ENCODE measurements at regions not wholly inside any gene's neighbourhood (a gene's known extent, or its start where the extent isn't known, plus 50 kb on each side); places are given as distances from the start of the nearest gene placed in this dataset.
"Not testable (repeated sequence)": the region's sequence is repeated elsewhere in the genome, so short reads cannot be mapped to it uniquely, and the experiment has no call there.

GRCh38 chr6:49264496-49264895 lies 198.6 kb downstream of the MMUT start:
- TF ChIP-seq JUND (IDR thresholded peaks at IDR 0.05; ENCODE audit: low read depth): no peak
- in situ Hi-C loops (cut with HindIII; ENCODE audit: low pct_unique_long_range_greater_than_20kb, low sequenced_read_pairs): no loop called here
- DNase-seq (ENCODE audit: low read depth in 1 of 2, low spot score in 1 of 2): no peak

GRCh38 chr6:49257549-49257948 lies 205.5 kb downstream of the MMUT start:
- TF ChIP-seq JUND (IDR thresholded peaks at IDR 0.05; ENCODE audit: low read depth): no peak
- in situ Hi-C loops (cut with HindIII; ENCODE audit: low pct_unique_long_range_greater_than_20kb, low sequenced_read_pairs): no loop called here
- no peak for DNase-seq (ENCODE audit: low read depth in 1 of 2, low spot score in 1 of 2)

- no peak for DNase-seq (ENCODE audit: low read depth in 1 of 2, low spot score in 1 of 2)
- in situ Hi-C loops (cut with HindIII; ENCODE audit: low pct_unique_long_range_greater_than_20kb, low sequenced_read_pairs): no loop called here
- no peak for TF ChIP-seq JUND (IDR thresholded peaks at IDR 0.05; ENCODE audit: low read depth)
These were observed 207.7 kb downstream of the MMUT start for GRCh38 chr6:49255335-49255734.

GRCh38 chr6:49252901-49253300 lies 210.2 kb downstream of the MMUT start:
- no peak for DNase-seq (ENCODE audit: low read depth in 1 of 2, low spot score in 1 of 2)
- in situ Hi-C loops (cut with HindIII; ENCODE audit: low pct_unique_long_range_greater_than_20kb, low sequenced_read_pairs): no loop called here

GRCh38 chr6:49233483-49233882 lies 229.6 kb downstream of the MMUT start:
- no peak for TF ChIP-seq JUND (IDR thresholded peaks at IDR 0.05; ENCODE audit: low read depth)
- no peak for DNase-seq (ENCODE audit: low read depth in 1 of 2, low spot score in 1 of 2)
- in situ Hi-C loops (cut with HindIII; ENCODE audit: low pct_unique_long_range_greater_than_20kb, low sequenced_read_pairs): no loop called here

More at GRCh38 chr6:49252901-49253300, 210.2 kb downstream of the MMUT start:
- no peak for TF ChIP-seq JUND (IDR thresholded peaks at IDR 0.05; ENCODE audit: low read depth)

GRCh38 chr6:49225471-49225870 lies 237.6 kb downstream of the MMUT start:
- in situ Hi-C loops (cut with HindIII; ENCODE audit: low pct_unique_long_range_greater_than_20kb, low sequenced_read_pairs): no loop called here
- DNase-seq (ENCODE audit: low read depth in 1 of 2, low spot score in 1 of 2): no peak
- no peak for TF ChIP-seq JUND (IDR thresholded peaks at IDR 0.05; ENCODE audit: low read depth)

- no peak for TF ChIP-seq JUND (IDR thresholded peaks at IDR 0.05; ENCODE audit: low read depth)
- DNase-seq (ENCODE audit: low read depth in 1 of 2, low spot score in 1 of 2): no peak
- in situ Hi-C loops (cut with HindIII; ENCODE audit: low pct_unique_long_range_greater_than_20kb, low sequenced_read_pairs): no loop called here
These were observed 242.8 kb downstream of the MMUT start for GRCh38 chr6:49220293-49220692.

GRCh38 chr6:49205526-49205925 lies 257.5 kb downstream of the MMUT start:
- TF ChIP-seq JUND (IDR thresholded peaks at IDR 0.05; ENCODE audit: low read depth): no peak
- in situ Hi-C loops (cut with HindIII; ENCODE audit: low pct_unique_long_range_greater_than_20kb, low sequenced_read_pairs): no loop called here
- no peak for DNase-seq (ENCODE audit: low read depth in 1 of 2, low spot score in 1 of 2)

GRCh38 chr6:49202924-49203536 lies 260.0 kb downstream of the MMUT start:
- in situ Hi-C loops (cut with HindIII; ENCODE audit: low pct_unique_long_range_greater_than_20kb, low sequenced_read_pairs): no loop called here
- DNase-seq (ENCODE audit: low read depth in 1 of 2, low spot score in 1 of 2): no peak
- no peak for TF ChIP-seq JUND (IDR thresholded peaks at IDR 0.05; ENCODE audit: low read depth)

- no peak for TF ChIP-seq JUND (IDR thresholded peaks at IDR 0.05; ENCODE audit: low read depth)
- in situ Hi-C loops (cut with HindIII; ENCODE audit: low pct_unique_long_range_greater_than_20kb, low sequenced_read_pairs): no loop called here
- no peak for DNase-seq (ENCODE audit: low read depth in 1 of 2, low spot score in 1 of 2)
These were observed 265.0 kb downstream of the MMUT start for GRCh38 chr6:49198015-49198414.

GRCh38 chr6:49162379-49162778 lies 300.7 kb downstream of the MMUT start:
- DNase-seq (ENCODE audit: low read depth in 1 of 2, low spot score in 1 of 2); in situ Hi-C loops (cut with HindIII; ENCODE audit: low pct_unique_long_range_greater_than_20kb, low sequenced_read_pairs): not testable (repeated sequence)

- in situ Hi-C loops (cut with HindIII; ENCODE audit: low pct_unique_long_range_greater_than_20kb, low sequenced_read_pairs): no loop called here
- TF ChIP-seq JUND (IDR thresholded peaks at IDR 0.05; ENCODE audit: low read depth): no peak
- DNase-seq (ENCODE audit: low read depth in 1 of 2, low spot score in 1 of 2): no peak
These were observed 307.7 kb downstream of the MMUT start for GRCh38 chr6:49155316-49155715.

GRCh38 chr6:49151957-49152356 lies 311.1 kb downstream of the MMUT start:
- no peak for TF ChIP-seq JUND (IDR thresholded peaks at IDR 0.05; ENCODE audit: low read depth)
- in situ Hi-C loops (cut with HindIII; ENCODE audit: low pct_unique_long_range_greater_than_20kb, low sequenced_read_pairs): no loop called here
- no peak for DNase-seq (ENCODE audit: low read depth in 1 of 2, low spot score in 1 of 2)

- in situ Hi-C loops (cut with HindIII; ENCODE audit: low pct_unique_long_range_greater_than_20kb, low sequenced_read_pairs): no loop called here
- no peak for DNase-seq (ENCODE audit: low read depth in 1 of 2, low spot score in 1 of 2)
- no peak for TF ChIP-seq JUND (IDR thresholded peaks at IDR 0.05; ENCODE audit: low read depth)
These were observed 311.6 kb downstream of the MMUT start for GRCh38 chr6:49151461-49151860.

Measured in T47D (cell line).